ENCODE measurements at regions not wholly inside any gene's neighbourhood (a gene's known extent, or its start where the extent isn't known, plus 50 kb on each side); places are given as distances from the start of the nearest gene placed in this dataset.
"Not testable (repeated sequence)": the region's sequence is repeated elsewhere in the genome, so short reads cannot be mapped to it uniquely, and the experiment has no call there.

DNA sequence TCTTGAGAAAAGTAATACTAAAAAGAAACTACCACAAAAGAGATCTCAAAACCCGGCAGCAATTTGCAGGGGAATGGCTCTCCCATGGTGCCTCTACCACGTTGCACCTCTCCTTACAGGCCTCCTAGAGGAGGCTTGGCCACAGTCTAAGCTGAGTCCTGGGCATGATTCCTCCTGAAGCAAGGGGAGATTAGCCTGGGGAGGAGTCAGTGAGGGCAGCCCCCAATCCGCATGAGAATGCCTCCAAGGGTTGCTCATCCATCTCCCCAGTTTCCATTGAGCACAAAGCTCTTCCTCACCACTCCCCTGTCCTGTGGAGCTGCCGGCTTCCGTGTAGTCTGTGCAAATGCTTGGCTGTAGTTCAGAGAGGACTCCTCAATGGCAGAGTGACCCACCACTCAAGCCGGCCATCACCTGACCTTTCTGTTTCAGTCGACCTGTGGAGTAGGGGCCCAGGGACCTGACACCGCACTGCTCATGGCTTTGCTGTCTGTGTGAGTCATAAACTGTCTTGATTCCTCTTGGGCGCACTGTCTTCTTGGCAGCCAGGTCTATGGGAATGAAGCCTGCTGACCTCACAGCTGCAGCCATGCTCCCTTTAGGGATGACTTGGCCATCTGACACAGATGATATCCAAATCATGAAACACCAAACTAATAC, 224.2 kb upstream of the SGCG start:
- not testable (repeated sequence) for H3K4me3 ChIP-seq (ENCODE audit: low read depth in 1 of 2, low read length in 2 of 2); H3K9ac ChIP-seq (ENCODE audit: low read depth in 1 of 2, low read length in 2 of 2); H3K36me3 ChIP-seq (ENCODE audit: control insufficient read depth in 1 of 2, insufficient read depth in 2 of 2, low read length in 2 of 2); H3K27ac ChIP-seq (ENCODE audit: low read depth, low read length); H3K9me3 ChIP-seq (ENCODE audit: control insufficient read depth in 1 of 2, low read length in 2 of 2); H3K4me1 ChIP-seq (ENCODE audit: control insufficient read depth in 1 of 2, insufficient read depth in 2 of 2, low read length in 2 of 2); H3K27me3 ChIP-seq (ENCODE audit: control insufficient read depth in 1 of 2, insufficient read depth in 2 of 2, low read length in 2 of 2)

DNA sequence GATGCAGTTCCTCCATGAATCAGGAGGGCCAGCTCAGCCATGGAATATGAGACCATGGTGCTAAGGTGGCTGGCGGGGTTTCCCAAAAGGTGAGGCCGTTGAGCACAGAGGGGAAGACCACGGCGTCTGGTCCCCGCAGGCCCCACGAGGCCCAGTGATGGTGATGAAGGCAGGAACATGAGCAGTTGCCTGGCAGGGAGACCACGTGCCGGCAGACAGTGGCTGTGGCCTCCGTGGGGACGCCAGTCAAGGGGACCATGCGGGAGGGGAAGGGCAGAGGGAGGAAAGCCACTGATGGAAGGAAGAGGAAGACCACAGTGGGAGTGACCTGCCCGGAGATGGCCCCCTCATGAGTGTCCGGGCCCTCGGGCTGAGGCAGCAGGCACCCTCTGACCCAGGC, 220.9 kb upstream of the SGCG start:
- H3K27me3 ChIP-seq (ENCODE audit: control insufficient read depth in 1 of 2, insufficient read depth in 2 of 2, low read length in 2 of 2); H3K4me1 ChIP-seq (ENCODE audit: control insufficient read depth in 1 of 2, insufficient read depth in 2 of 2, low read length in 2 of 2); H3K9ac ChIP-seq (ENCODE audit: low read depth in 1 of 2, low read length in 2 of 2); H3K4me3 ChIP-seq (ENCODE audit: low read depth in 1 of 2, low read length in 2 of 2); H3K27ac ChIP-seq (ENCODE audit: low read depth, low read length); H3K36me3 ChIP-seq (ENCODE audit: control insufficient read depth in 1 of 2, insufficient read depth in 2 of 2, low read length in 2 of 2); H3K9me3 ChIP-seq (ENCODE audit: control insufficient read depth in 1 of 2, low read length in 2 of 2): not testable (repeated sequence)

- Histone ChIP-seq H3K27ac (ENCODE audit: low read depth, low read length) (no peak overlapping the region), H3K4me1 (ENCODE audit: control insufficient read depth in 1 of 2, insufficient read depth in 2 of 2, low read length in 2 of 2) (no peaks in the 10 kb centered on the region), H3K27me3 (ENCODE audit: control insufficient read depth in 1 of 2, insufficient read depth in 2 of 2, low read length in 2 of 2) (no peaks in the 10 kb centered on the region), H3K4me3 (ENCODE audit: low read depth in 1 of 2, low read length in 2 of 2) (no peak overlapping the region), H3K9me3 (ENCODE audit: control insufficient read depth in 1 of 2, low read length in 2 of 2) (no peaks in the 10 kb centered on the region), H3K9ac (ENCODE audit: low read depth in 1 of 2, low read length in 2 of 2) (no peak overlapping the region), H3K36me3 (ENCODE audit: control insufficient read depth in 1 of 2, insufficient read depth in 2 of 2, low read length in 2 of 2) (no peaks in the 10 kb centered on the region)
Measured at GRCh38 chr13:22960827-22961226, 220.0 kb upstream of the SGCG start.

GRCh38 chr13:22961342-22961741, 219.4 kb upstream of the SGCG start:
- not testable (repeated sequence) for H3K27ac ChIP-seq (ENCODE audit: low read depth, low read length); H3K4me3 ChIP-seq (ENCODE audit: low read depth in 1 of 2, low read length in 2 of 2); H3K27me3 ChIP-seq (ENCODE audit: control insufficient read depth in 1 of 2, insufficient read depth in 2 of 2, low read length in 2 of 2); H3K36me3 ChIP-seq (ENCODE audit: control insufficient read depth in 1 of 2, insufficient read depth in 2 of 2, low read length in 2 of 2); H3K4me1 ChIP-seq (ENCODE audit: control insufficient read depth in 1 of 2, insufficient read depth in 2 of 2, low read length in 2 of 2); H3K9me3 ChIP-seq (ENCODE audit: control insufficient read depth in 1 of 2, low read length in 2 of 2); H3K9ac ChIP-seq (ENCODE audit: low read depth in 1 of 2, low read length in 2 of 2)

DNA sequence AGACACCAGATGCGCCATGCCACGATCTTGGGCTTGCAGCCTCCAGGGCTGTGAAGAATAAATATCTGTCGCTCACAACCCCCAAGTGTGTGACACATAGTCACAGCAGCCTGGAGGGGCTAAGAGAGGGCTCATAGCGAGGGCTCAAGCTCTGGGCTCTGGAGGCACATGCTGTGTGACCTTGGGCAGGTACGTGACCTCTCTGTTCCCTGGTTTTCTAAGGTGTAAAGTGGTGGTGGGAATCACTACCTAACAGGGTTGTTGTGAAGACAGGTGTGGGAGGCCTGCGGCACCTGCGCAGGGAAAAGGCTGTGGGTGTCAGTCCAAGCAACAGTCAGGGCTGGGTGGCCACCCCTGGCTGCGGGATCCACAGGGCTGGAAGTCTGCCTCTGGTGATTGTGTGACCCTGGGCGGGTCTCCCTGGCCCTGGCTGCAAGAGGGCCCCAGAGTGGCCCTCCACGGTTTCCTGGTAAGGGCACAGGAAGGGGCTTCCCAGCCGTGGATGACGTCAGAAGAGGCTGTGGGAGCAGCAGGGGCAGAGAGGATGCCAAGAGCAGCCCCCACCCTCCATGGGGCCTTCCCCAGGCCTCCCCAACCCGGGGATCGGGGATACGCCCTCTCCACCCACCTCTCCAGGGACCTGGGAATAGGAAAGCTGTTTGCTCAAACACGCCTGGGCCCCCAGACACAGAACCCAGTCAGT, 218.8 kb upstream of the SGCG start:
- no peaks in the 10 kb centered on the region for H3K9me3 ChIP-seq (ENCODE audit: control insufficient read depth in 1 of 2, low read length in 2 of 2)
- H3K4me1 ChIP-seq (ENCODE audit: control insufficient read depth in 1 of 2, insufficient read depth in 2 of 2, low read length in 2 of 2), result no peaks in the 10 kb centered on the region
- H3K9ac ChIP-seq (ENCODE audit: low read depth in 1 of 2, low read length in 2 of 2), result no peak overlapping the region
- no peak overlapping the region for H3K4me3 ChIP-seq (ENCODE audit: low read depth in 1 of 2, low read length in 2 of 2)
- H3K36me3 ChIP-seq (ENCODE audit: control insufficient read depth in 1 of 2, insufficient read depth in 2 of 2, low read length in 2 of 2), result no peaks in the 10 kb centered on the region
- H3K27ac ChIP-seq (ENCODE audit: low read depth, low read length), result no peak overlapping the region
- no peaks in the 10 kb centered on the region for H3K27me3 ChIP-seq (ENCODE audit: control insufficient read depth in 1 of 2, insufficient read depth in 2 of 2, low read length in 2 of 2)

GRCh38 chr13:22963384-22964053, 217.3 kb upstream of the SGCG start:
- H3K9ac ChIP-seq (ENCODE audit: low read depth in 1 of 2, low read length in 2 of 2); H3K4me1 ChIP-seq (ENCODE audit: control insufficient read depth in 1 of 2, insufficient read depth in 2 of 2, low read length in 2 of 2); H3K9me3 ChIP-seq (ENCODE audit: control insufficient read depth in 1 of 2, low read length in 2 of 2); H3K27ac ChIP-seq (ENCODE audit: low read depth, low read length); H3K36me3 ChIP-seq (ENCODE audit: control insufficient read depth in 1 of 2, insufficient read depth in 2 of 2, low read length in 2 of 2); H3K27me3 ChIP-seq (ENCODE audit: control insufficient read depth in 1 of 2, insufficient read depth in 2 of 2, low read length in 2 of 2); H3K4me3 ChIP-seq (ENCODE audit: low read depth in 1 of 2, low read length in 2 of 2): not testable (repeated sequence)

GRCh38 chr13:22964245-22964966, 216.4 kb upstream of the SGCG start:
- Histone ChIP-seq H3K9me3 (ENCODE audit: control insufficient read depth in 1 of 2, low read length in 2 of 2) (no peaks in the 10 kb centered on the region), H3K4me3 (ENCODE audit: low read depth in 1 of 2, low read length in 2 of 2) (no peak overlapping the region), H3K36me3 (ENCODE audit: control insufficient read depth in 1 of 2, insufficient read depth in 2 of 2, low read length in 2 of 2) (no peaks in the 10 kb centered on the region), H3K9ac (ENCODE audit: low read depth in 1 of 2, low read length in 2 of 2) (no peak overlapping the region), H3K4me1 (ENCODE audit: control insufficient read depth in 1 of 2, insufficient read depth in 2 of 2, low read length in 2 of 2) (no peaks in the 10 kb centered on the region), H3K27me3 (ENCODE audit: control insufficient read depth in 1 of 2, insufficient read depth in 2 of 2, low read length in 2 of 2) (no peaks in the 10 kb centered on the region), H3K27ac (ENCODE audit: low read depth, low read length) (no peak overlapping the region)

DNA sequence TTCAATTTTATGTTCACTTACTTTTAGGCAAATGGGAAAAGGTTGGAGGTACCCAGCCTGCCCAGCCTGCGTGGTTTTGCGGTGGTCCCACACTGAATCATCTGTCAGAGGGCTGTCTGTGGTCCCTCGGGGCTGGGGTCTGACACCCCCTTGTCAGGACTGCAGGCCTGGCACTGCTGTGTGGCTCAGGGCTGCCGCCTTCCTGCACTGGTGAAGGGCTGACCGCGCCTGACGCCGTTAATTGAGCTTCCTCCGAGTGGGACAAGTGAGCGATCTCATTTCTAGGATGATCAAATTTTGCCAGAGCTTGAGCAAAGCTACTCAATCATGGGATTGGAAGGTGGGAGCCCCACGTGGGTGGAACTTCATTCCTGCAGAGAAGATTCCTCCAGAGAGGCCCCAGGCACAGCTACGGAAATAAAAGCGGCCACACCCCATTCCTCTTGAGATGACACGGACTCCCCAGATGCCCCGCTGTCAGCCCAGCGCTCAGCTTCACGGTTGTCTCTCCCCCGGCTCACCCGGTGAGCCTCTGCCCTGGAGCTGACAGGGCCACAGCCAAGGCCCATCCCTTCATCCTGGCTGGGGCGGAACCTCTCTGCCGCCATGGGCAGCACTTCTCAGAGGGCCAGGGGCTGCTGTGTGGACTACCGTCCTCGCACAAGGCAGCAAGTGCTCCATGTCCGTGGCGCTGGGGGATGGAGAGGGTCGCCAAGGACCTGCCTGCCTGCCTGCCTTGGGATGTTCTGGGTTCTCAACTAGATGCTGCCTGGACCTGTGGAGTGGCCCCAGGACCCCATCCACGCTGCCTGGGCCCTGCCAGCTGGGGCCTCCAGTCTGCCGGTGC, 215.5 kb upstream of the SGCG start:
- H3K9ac ChIP-seq (ENCODE audit: low read depth in 1 of 2, low read length in 2 of 2); H3K27ac ChIP-seq (ENCODE audit: low read depth, low read length); H3K9me3 ChIP-seq (ENCODE audit: control insufficient read depth in 1 of 2, low read length in 2 of 2); H3K4me3 ChIP-seq (ENCODE audit: low read depth in 1 of 2, low read length in 2 of 2); H3K36me3 ChIP-seq (ENCODE audit: control insufficient read depth in 1 of 2, insufficient read depth in 2 of 2, low read length in 2 of 2); H3K4me1 ChIP-seq (ENCODE audit: control insufficient read depth in 1 of 2, insufficient read depth in 2 of 2, low read length in 2 of 2); H3K27me3 ChIP-seq (ENCODE audit: control insufficient read depth in 1 of 2, insufficient read depth in 2 of 2, low read length in 2 of 2): not testable (repeated sequence)

GRCh38 chr13:22965858-22966239, 214.9 kb upstream of the SGCG start:
- not testable (repeated sequence) for H3K4me1 ChIP-seq (ENCODE audit: control insufficient read depth in 1 of 2, insufficient read depth in 2 of 2, low read length in 2 of 2); H3K27ac ChIP-seq (ENCODE audit: low read depth, low read length); H3K4me3 ChIP-seq (ENCODE audit: low read depth in 1 of 2, low read length in 2 of 2); H3K9ac ChIP-seq (ENCODE audit: low read depth in 1 of 2, low read length in 2 of 2); H3K36me3 ChIP-seq (ENCODE audit: control insufficient read depth in 1 of 2, insufficient read depth in 2 of 2, low read length in 2 of 2); H3K27me3 ChIP-seq (ENCODE audit: control insufficient read depth in 1 of 2, insufficient read depth in 2 of 2, low read length in 2 of 2); H3K9me3 ChIP-seq (ENCODE audit: control insufficient read depth in 1 of 2, low read length in 2 of 2)

Measured in duodenal mucosa (tissue), 2 donors.